Hematopoietic multipotent progenitor cell (in vitro differentiated cells): ENCODE measurements at regions not wholly inside any gene's neighbourhood (a gene's known extent, or its start where the extent isn't known, plus 50 kb on each side); places are given as distances from the start of the nearest gene placed in this dataset.

ENCODE experiments used
- DNase-seq, 3 donors: peaks; one replicate each; pipeline ENCODE4 v3.0.0-alpha.2; 2011 to 2015; ENCODE audit warnings: low read depth in 2 of 3, low spot score in 2 of 3

DNA sequence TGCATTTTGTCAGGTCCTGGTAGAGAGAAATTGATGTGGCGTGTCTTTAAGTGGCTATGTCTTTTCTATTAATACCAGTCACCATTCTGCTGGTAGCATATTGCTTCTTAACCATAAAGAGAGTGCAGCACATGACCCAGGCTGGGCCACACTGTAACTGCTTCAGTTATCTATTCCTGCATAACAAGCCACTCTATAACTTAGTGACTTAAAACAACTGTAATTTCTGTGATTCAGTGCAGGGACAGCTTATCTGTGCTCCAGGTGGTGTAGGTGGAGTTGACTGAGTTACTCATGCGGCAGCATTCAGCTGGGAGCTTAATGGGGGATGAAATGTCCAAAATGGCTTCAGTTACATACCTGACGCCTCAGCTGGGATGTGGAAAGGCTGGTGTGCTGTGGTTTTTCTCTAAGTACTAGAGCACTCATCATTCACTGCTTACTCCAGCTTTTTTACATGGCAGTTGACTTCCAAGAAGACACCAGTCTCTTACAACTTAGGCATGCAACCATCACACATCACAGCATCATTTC lies 742.4 kb downstream of the SATB2 start:
- no peak for DNase-seq

DNA sequence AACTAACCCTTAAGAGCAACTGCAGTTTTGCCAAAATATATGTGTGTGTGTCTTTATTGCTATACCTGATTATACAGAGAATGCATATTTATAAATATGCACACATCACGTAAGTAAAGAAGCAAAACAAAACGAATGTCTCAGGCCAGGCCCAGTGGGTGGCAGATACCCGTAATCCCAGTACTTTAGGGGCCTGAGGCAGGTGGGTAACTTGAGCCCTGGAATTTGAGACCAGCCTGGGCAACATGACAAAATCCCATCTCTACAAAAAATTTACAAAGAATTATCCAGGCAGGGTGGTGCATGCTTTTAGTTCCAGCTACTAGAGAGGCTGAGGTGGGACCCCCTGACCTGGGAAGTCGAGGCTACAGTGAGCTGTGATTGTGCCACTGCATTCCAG lies 745.3 kb downstream of the SATB2 start:
- DNase-seq, result no peak

DNA sequence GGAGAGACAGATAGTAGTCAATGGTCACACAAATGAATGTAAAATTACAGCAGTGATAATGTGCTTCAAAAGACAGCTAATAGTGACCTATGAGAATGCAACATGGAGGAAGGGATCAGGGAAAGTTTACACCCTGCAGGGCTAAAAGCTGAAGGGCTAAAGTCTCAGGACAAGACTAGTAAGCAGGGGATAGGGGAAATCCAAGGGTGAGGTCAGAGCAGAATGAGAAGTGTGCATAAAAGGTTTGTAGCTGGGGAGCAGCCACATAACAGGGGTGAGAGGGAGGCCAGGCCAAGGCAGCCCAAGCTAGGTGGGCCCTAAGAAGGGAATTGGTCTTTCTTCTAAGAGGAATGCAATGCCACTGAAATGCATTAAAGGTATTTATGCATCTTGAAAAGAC lies 746.3 kb downstream of the SATB2 start:
- DNase-seq, result no peak

DNA sequence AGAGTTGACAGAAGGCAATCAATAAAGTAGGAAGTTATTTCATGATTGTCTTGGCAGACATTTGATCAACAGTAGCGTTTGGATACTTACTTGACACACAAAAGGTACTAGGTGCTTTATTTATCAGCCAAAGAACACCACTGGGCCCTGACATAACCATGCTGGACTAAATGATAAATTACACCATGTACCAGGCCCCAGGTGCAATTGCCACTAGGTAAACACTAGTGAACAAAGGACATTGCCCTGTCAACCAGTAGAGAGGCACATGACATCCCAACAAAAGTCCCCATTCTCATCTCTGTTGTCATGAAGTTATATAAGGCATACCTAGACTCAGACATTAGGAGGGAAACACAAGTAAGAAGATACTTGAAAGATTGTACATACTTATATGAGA lies 747.2 kb downstream of the SATB2 start:
- DNase-seq, result no peak

DNA sequence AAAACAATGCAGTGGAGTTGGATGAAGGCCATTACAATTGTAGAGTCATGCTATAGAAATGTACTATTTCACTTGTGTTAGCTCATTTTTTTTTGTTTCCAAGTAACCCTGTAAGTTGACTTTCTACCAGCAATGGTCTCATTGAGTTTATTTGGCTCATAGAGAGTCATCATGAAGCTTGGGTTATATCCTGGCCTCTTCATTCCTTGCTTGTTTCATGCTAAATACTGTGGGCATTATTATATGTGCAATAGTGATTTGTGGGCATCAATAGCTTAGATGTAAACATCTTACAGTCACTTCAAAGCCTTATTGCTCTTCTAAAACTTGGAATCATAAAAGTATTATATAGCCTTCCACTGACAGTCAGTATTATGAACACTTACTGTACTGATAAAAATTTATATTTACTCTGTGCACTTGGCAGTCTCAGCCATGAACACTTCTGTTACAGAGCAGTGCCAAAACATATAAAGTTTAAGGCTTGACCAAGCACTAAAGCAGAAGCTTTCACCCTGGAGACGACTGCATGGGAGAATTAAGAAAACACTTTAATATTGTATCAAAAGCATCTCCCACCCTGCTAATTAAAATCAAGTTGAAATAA lies 751.2 kb downstream of the SATB2 start:
- DNase-seq, result no peak

DNA sequence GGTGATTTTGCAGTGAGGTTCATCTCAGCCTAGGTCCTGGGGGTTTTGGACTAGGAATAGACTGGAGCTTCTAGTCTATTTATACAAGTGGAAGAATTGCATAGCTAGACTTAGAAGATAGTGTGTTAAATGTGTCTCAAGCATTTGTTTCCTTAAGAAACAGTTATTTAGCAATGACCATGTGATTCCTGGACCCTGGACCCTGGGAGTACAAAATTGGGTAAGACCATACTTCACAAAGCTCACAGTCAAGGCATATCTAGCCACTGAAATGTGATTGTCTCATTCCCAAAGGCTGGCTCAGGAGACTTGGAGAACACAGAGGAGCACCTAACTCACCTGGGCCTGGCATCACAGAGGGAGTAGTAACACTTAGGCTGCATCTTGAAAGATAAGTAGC lies 754.5 kb downstream of the SATB2 start:
- DNase-seq, result no peak

DNA sequence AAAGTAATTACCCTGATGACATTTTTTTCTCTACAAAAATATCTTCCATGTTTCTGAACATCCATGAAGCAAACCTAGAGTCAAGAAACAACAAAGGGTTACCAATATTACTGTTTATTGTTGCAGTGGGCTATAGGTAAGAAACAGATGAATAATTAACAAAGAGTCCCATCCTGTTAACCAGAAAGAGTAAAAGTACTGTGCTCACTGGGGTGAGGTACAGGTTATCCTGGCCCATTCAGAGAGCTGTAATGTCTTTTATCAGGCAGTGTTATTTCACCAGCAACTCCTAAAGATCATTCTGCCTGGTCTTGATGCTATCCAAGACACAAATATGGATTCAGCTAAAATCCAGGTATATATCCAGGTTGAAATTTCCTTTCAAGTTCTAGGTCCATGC lies 754.9 kb downstream of the SATB2 start:
- DNase-seq, result no peak

DNA sequence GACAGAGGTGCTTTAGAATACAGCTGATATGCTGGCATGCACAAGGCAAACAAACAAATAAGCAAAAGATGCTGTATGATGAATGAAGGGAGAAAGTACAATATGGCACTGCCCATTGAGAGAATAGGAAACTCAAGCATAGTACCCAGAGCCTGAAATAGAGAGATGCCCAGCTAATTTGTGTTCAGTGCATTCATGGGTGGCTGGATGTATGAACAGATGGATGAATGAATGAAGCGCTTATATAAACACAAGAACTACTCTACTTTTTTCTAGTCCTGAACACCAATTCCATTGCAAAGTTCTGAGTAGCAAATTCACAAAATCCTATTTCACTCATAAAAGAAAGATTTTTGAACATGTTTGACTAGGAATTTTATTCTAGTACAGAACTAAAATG lies 756.3 kb downstream of the SATB2 start:
- DNase-seq, result no peak

DNA sequence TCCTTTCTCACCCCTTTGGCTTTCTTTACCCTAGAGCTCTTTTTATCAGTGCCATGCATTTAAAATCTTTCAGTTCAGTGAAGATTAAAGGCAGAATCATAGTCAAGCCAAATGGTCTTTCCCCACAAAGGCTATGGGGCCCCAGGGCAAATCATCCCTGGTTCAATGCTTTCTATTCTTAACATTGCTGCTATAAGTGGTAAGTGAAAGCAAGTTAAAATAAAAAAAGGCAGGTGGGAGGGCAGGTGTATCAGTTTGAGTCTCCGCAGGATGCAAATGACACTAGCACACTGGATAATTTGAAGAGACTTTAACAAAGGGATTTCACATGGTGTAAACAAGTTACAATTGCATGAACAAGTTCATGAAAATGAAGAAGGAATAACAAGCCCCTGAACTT lies 757.4 kb downstream of the SATB2 start:
- DNase-seq, result no peak

DNA sequence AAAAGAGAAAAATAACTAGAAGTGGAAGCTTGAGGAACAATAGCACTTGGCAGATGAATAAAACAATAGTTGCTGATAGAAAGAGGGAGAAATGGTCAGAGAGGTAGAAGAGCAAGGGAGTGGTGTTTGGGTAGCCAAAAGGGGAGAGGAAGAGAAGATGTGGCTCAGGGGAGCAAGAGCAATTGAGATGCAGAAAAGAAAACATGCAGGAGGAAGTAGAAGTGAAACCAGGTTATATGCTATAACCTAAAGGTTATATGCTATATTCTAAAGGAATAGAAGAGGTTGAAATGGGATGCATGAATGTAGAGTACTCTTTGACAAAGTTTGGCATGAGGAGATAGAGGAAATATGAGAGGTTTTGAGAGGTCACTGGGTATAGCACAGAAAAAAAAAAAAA lies 759.5 kb downstream of the SATB2 start:
- DNase-seq, result no peak

DNA sequence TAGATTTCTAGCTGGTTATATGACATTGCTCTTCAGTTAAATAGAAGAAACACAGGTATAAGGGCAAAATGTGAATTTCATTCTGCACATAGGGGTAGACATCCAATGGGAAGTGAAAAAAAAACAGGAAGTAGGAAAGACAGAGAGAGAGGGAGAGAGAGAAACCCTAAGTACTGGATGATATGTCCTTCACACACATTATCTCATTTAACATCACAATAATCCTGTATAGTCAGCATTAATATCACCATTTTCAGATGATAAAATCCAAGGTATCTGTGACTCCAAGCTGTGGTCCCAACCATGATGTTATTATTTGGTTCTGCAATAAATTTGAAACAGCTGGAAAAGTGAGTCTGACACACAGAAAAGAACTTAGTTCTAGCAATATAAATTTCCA lies 759.9 kb downstream of the SATB2 start:
- DNase-seq, result no peak

DNA sequence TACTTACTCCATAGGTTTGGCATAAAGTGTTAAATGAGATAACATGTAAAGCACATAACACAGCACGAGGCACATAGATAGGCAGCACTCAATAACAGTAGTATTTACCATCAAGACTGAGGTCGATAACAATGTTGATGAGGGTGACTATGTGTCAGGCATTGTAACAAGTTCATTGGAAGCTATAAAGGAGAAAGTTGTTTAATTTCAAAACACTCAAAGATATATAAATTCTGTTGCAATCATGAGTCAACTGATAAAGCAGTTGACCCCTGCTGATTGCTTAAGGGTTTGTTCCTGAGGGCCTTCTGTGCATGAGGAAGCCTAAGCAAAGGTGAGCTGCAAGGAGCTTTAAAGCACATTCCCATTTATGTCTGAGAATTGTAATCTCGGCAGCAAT lies 760.5 kb downstream of the SATB2 start:
- DNase-seq, result no peak

DNA sequence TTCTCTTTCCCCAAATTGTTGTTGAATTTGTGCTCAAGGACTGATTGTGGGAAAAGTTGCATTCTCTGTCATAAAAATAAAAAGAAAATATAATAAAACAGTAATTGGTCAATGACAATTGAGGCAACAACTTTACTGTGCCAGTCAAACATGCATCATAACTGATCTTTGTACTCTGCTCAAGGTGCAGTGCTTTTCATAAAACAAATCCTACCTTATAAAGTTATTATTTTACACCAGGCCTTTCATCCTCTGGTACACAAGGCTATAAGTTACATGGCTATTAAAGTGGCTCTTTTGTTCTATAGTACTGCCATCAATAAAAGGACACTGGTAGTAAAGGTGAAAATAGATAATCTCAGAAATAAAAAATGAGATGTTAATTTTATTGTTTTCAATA lies 761.9 kb downstream of the SATB2 start:
- DNase-seq, result no peak

DNA sequence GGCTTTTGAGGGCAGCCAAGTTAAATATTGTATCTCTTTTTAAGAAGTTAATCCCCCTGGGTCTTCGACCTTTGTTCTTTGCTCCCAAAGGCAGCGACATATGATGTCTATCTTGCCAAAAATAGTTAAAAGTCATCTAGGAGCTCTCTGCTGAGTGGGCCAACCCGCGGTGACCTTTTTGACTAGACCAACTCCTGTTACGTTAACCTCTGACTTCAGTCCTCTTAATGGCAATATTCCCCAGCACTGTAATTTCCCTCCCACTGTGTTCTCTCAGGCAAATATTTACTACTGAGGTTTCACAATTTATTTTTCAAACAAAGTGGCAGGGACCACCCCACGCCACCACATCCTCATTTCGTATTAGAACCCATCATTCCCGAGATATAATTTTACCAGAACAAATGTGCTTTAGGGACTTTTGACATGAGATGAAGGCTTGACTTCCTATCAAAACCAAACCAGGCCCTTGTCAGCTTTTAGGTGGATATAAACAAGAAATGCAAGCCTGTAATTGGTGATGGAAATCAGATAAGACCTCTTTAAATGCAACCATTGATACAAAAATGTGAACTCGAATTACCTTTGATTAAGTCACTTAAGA lies 764.7 kb downstream of the SATB2 start:
- DNase-seq, result no peak

DNA sequence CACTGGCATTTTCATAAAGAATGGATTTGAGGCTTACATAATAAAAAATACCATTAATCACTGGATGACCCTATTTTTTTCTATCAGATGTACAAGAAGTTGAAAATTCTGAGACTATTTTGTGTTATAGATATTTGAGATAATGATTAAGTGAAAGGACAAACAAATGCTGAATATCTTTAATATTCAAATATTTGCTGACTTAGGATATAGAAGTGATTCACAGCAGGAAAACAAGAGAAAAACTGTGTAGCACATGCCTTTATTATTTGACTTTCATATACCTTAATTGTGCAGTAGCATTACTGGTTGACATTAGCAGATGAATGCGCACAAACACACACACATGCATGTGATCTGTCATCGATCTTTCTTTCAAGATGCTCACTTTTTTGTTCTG lies 766.5 kb downstream of the SATB2 start:
- DNase-seq, result no peak

DNA sequence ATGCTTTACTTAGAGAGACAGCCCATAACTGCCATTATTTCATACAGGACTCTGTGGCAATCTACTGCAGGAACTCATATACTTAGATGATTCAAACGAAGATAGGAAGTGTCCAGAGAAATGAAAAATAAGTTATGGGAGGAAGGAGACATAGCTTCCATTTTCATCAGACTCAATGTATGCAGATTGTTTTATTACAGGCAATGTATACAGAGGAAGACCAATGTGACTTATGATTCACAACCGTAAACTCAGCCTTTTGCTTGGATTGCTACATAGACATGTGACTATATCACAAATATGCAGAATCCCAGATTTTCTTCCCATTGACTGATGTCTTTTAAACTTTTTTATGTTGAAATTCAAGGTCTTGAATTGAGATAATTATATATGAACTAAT lies 793.4 kb downstream of the SATB2 start:
- DNase-seq, result no peak

DNA sequence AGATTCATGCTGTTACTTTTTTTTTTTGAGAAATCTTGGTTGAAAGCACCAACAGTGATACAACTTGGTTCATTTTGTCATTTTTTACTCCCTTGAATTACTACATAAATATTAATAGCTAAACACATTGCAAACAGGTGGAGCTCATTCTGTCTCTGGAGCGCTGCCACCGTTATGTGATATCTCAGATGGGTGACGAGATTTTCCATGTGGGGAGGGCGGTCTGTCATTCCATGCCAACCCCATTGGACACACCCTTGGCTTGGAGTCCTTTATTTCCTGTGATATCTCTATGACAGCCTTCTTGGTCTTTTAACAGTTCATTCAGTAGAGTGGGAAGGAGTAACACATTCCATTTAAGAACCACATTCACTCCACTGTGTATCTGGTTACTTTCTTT lies 794.8 kb downstream of the SATB2 start:
- DNase-seq, result no peak

DNA sequence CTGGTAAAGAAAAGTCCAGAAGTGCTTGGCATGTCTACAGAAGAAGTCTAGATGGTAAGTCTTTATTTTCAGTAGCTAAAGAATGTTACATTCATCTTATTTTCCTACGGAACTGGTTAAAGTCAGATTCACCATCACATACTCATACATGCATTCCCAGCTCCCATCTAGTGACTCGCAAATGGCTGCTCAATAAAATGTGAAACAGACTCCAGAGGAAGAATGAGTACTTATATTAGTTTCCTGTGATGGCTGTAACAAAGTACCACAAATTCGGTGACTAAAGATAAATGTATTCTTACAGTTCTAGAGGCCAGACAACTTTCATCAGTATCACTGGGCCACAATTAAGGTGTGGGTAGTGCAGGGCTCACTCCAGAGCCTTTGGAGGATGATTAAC lies 797.2 kb downstream of the SATB2 start:
- DNase-seq, result no peak

DNA sequence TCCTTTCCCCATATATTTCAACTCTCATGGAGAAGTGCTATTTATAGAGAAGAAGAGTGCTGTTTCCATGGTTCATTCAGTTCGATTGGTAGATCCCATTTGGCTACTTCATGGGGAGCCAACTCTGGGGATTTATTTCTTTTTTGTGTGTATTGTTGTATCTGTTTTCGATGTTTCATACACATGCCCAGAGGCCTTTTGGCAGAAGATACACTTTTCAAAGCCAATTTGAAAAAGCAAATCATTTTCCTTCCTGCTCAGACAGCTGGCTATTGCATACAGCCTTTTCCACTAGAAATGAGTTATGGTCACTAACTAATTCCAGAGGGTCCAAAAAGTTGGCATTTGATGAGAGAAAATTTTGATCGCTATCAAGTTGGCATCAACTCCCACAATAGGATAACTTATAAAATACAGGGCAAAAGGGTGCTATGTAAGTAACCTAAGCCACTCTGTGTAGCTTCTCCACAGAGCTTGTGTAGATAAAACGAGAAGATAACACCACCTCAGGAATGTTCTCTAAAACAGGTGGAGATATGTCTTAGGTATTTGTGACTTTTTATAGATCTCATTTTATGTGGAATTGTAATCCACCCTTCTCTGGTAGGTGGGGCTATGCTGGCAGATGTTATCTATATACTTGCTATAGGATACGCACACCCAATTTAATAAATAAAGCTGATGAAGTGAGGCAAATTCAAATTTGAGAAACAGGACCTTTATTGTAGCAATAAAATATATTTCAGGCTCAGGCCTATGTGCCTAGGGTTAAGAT lies 798.5 kb downstream of the SATB2 start:
- no peak for DNase-seq

DNA sequence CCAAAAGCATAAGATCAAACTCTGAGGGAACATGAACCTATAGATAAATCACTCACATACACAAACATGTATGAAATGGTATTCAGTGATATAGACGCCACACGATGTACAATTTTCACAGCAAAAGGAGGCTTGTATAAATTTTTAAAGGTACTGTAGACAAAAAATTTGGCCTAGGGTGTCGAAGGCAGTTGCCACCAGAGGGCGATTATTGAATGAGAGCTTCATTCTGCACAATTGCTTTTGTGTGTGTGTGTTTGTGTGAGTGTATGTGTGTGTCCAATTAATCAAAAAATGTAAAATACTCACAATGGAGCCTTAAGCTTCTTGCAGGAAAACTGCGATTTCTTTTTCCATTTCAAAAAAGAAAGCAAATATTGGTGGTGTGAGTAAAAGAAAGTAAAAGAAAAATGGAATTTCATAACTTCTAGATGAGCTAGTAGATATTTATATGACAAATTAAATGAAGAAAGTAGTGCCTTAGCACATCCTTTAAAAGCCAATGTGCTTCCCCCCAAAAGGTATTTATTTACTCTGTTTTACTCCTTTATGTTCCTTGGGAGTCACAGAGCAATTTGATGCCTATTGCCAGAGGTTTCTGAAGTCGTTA lies 800.1 kb downstream of the SATB2 start:
- DNase-seq, result peak in 2 of 3 donors; percentile 1 to 9

DNA sequence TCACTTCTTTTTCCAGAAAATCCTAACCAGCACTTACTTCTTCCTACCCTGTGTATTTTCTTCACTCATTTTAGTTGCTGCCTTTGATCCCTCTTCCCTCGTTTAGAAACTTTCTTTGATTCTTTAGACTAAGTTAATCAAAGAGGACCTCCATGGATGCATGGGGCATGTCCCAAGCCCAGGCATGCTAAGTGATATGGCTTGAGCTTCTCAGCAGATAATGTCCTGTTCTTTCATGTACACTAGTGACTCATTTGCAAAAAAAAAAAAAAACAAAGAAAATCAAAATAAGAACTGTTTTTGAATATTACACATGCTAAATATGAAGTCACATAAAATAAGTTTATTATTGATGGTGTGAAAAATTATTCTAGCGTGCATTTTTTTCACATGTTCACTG lies 800.9 kb downstream of the SATB2 start:
- no peak for DNase-seq

DNA sequence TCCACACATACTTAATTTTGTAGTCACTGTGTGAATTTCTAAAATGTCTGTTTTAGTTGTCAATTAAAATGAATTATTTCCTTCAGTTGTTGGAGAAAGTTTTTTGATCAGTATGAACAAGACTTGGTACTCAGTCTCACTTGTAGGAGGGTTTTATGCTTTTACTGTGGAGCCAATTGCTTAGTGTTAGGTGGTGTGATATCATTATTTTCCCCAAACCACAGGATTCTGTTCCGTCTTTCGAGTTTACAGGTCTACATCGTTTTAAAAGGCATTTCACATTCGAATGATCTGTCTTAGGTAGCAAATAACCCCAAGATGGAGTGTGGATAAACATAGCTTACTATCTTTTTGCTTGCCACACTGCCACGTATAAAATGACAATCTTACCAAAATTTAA lies 803.1 kb downstream of the SATB2 start:
- no peak for DNase-seq
